Heart left ventricle (tissue), 13 donors: ENCODE measurements at regions not wholly inside any gene's neighbourhood (a gene's known extent, or its start where the extent isn't known, plus 50 kb on each side); places are given as distances from the start of the nearest gene placed in this dataset.

Source experiments
- CTCF ChIP-seq, 12 donors: fragments of 200-600 bp; sonication (generic) in 4 of 12; IDR thresholded peaks; one replicate each; pipeline versions ENCODE4 v1.5.0 to v1.8.0; 2018 to 2022; ENCODE audit warnings: antibody characterized with exemption in 12 of 12, mild to moderate bottlenecking in 5 of 12
- POLR2A ChIP-seq, 2 donors: fragments of 450-650 bp; IDR thresholded peaks; one replicate each; pipeline ENCODE4 v1.6.1; 2017; ENCODE audit warnings: antibody characterized with exemption in 2 of 2, mild to moderate bottlenecking in 2 of 2, moderate library complexity in 2 of 2
- donor health status: ischemic (EF 13 %, LVEDD 7.1; RV severe dilation, severe dysfunction).
- donor health status: DM: no; HTN: yes; CAD: no.
- donor health status: DM: no; HTN: no; CAD: no.
- donor health status: ischemic (EF 25% LVEDD 6.9; RV normal size, moderate dysfunction).
- donor health status: ischemic (EF 25% LVEDD 5.7; RV mildly dilated, moderate dysfunction).
- donor health status: ischemic (EF 35%, LVEDD 5.7; RV mildly dilated, moderate dysfunction).
- donor health status: nonischemic (EF 11% LVEDD 7.7; RV severe dilation, severe dysfunction).
- donor health status: DM: yes; HTN: yes; CAD: no.
- donor health status: PGD.
- donor health status: ischemic (EF 29% LVEDD 5.4; RV normal size, mild dysfunction).
- donor health status: nonischemic (EF 23%, LVEDD 6.1; RV moderate dilation, normal function).

GRCh38 chr1:99464738-99465137 is 181.2 kb upstream of the PALMD start:
- TF ChIP-seq POLR2A (IDR thresholded peaks at IDR 0.05) (no peak), CTCF (IDR thresholded peaks at IDR 0.05) (no peak)
